Tibial artery (tissue), 4 donors: ENCODE measurements at regions not wholly inside any gene's neighbourhood (a gene's known extent, or its start where the extent isn't known, plus 50 kb on each side); places are given as distances from the start of the nearest gene placed in this dataset.

Experiments
- DNase-seq, 2 donors: peaks; one replicate each; pipeline ENCODE4 v3.0.0-alpha.2; 2019
- H3K27ac ChIP-seq, 2 donors: fragments of 200-600 bp; sonication (generic) in 1 of 2; 1 replicate in 1 of 2; 2 replicates in 1 of 2; pipeline ENCODE4 v1.5.1; 2018 to 2019; ENCODE audit warnings: mild to moderate bottlenecking in 1 of 2
- H3K27me3 ChIP-seq, 2 donors: fragments of 200-600 bp; sonication (generic) in 1 of 2; one replicate each; pipeline versions ENCODE4 v1.5.1 to v1.6.0; 2016 to 2019
- H3K36me3 ChIP-seq, 3 donors: fragments of 200-600 bp; sonication (generic) in 2 of 3; one replicate each; pipeline ENCODE4 v1.5.1; 2016 to 2019; ENCODE audit warnings: mild to moderate bottlenecking in 2 of 3
- H3K4me1 ChIP-seq, 4 donors: fragments of 200-600 bp; sonication (generic) in 2 of 4; 1 replicate in 3 of 4; 2 replicates in 1 of 4; pipeline ENCODE4 v1.5.1; 2016 to 2019
- H3K4me3 ChIP-seq, 2 donors: fragments of 200-600 bp; sonication (generic) in 1 of 2; 1 replicate in 1 of 2; 2 replicates in 1 of 2; pipeline ENCODE4 v1.5.1; 2018 to 2019; ENCODE audit warnings: mild to moderate bottlenecking in 2 of 2
- H3K9me3 ChIP-seq, 3 donors: fragments of 200-600 bp; sonication (generic) in 1 of 3; one replicate each; pipeline ENCODE4 v1.5.1; 2016 to 2019
- intact Hi-C: fragments of 100-400 bp; cut with DNase I; formaldehyde crosslinking; loops from one replicate; pipeline ENCODE4 v1.15.0; 2023; ENCODE audit warnings: low total_unique reads
- TF ChIP-seq, protein P1 (sequence below), 2 experiments: fragments of 200-600 bp in 1 of 2; fragments of 450-650 bp in 1 of 2; IDR thresholded peaks; one replicate each; pipeline ENCODE4 v1.5.1; 2017 to 2019; ENCODE audit warnings: antibody characterized with exemption in 2 of 2, mild to moderate bottlenecking in 1 of 2, moderate library complexity in 1 of 2

- intact Hi-C loops: no loop called here
- no peak overlapping the region for H3K27ac ChIP-seq
Observed at GRCh38 chr9:135224286-135224877, 136.9 kb downstream of the OLFM1 start.

DNA sequence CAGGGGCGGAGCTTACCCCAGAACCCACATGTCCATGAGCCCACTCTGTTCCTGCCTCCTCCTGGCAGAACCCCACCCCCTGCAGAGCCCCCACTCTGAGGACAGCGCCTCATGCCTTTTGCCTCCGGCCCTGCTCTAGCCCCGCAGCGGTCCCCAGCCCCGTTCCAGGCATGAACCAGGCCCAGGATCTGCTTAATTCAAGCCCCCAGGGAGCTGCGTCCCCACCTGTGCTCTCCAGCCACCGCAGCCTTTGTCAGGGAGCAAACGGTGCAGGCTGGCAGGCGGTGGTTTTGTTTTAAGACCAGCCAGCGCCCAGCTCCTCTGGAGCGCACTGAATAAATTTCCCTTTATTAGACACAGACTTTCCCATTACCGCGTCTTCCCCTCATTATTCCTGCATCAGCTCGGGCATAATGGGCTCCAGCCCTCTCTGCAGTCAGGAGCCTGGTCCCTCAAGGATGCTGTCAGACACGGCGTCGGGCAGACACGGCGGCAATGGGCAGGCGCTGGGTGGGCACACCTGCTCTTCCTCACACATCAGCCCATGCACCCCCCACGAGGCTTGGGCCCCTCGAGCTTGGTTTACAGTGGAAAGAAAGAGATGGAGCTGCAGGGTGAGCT lies 137.6 kb downstream of the OLFM1 start:
- H3K9me3 ChIP-seq: no peaks in the 10 kb centered on the region
- H3K27ac ChIP-seq: no peak overlapping the region
- H3K4me3 ChIP-seq: no peak overlapping the region
- H3K36me3 ChIP-seq: no peaks in the 10 kb centered on the region
- TF ChIP-seq, protein P1, sequence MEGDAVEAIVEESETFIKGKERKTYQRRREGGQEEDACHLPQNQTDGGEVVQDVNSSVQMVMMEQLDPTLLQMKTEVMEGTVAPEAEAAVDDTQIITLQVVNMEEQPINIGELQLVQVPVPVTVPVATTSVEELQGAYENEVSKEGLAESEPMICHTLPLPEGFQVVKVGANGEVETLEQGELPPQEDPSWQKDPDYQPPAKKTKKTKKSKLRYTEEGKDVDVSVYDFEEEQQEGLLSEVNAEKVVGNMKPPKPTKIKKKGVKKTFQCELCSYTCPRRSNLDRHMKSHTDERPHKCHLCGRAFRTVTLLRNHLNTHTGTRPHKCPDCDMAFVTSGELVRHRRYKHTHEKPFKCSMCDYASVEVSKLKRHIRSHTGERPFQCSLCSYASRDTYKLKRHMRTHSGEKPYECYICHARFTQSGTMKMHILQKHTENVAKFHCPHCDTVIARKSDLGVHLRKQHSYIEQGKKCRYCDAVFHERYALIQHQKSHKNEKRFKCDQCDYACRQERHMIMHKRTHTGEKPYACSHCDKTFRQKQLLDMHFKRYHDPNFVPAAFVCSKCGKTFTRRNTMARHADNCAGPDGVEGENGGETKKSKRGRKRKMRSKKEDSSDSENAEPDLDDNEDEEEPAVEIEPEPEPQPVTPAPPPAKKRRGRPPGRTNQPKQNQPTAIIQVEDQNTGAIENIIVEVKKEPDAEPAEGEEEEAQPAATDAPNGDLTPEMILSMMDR (IDR thresholded peaks at IDR 0.05): no peak
- H3K4me1 ChIP-seq: no peaks in the 10 kb centered on the region
- intact Hi-C loops: no loop called here
- DNase-seq: no peak
- H3K27me3 ChIP-seq: peaks cover 0 to 83% of the 10 kb centered on the region in 2 donors

More at GRCh38 chr9:135224286-135224877, 136.9 kb downstream of the OLFM1 start:
- H3K9me3 ChIP-seq: no peaks in the 10 kb centered on the region
- peaks cover 0 to 83% of the 10 kb centered on the region in 2 donors for H3K27me3 ChIP-seq
- no peaks in the 10 kb centered on the region for H3K36me3 ChIP-seq
- no peaks in the 10 kb centered on the region for H3K4me1 ChIP-seq
- TF ChIP-seq, protein P1 (IDR thresholded peaks at IDR 0.05): no peak
- no peak overlapping the region for H3K4me3 ChIP-seq
- no peak for DNase-seq

DNA sequence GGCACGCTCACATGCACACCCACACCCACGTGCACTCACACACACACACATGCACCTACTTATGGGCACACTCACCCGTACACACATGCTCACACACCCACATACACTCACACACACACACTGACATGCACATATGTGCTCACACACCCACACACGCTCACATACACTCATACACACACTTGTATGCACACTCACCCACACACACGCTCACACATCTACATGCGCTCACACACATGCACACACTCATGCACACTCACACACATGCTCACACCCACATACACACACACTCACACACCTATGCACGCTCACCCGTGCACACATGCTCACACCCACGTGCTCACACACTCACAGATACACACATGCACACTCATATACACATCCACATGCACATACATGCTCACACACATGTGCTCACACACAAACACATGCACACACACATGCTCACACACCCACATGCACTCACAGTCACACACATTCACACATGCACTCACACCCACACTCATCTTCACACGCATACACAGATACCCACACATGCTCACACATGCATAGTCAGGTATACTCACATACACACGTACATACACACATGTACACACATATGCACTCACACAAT lies 138.3 kb downstream of the OLFM1 start:
- no peak for DNase-seq
- intact Hi-C loops: no loop called here
- no peaks in the 10 kb centered on the region for H3K4me1 ChIP-seq
- no peaks in the 10 kb centered on the region for H3K36me3 ChIP-seq
- no peak overlapping the region for H3K4me3 ChIP-seq
- H3K27ac ChIP-seq: no peak overlapping the region
- no peaks in the 10 kb centered on the region for H3K9me3 ChIP-seq
- TF ChIP-seq, protein P1 (IDR thresholded peaks at IDR 0.05): no peak
- peaks cover 0 to 83% of the 10 kb centered on the region in 2 donors for H3K27me3 ChIP-seq

DNA sequence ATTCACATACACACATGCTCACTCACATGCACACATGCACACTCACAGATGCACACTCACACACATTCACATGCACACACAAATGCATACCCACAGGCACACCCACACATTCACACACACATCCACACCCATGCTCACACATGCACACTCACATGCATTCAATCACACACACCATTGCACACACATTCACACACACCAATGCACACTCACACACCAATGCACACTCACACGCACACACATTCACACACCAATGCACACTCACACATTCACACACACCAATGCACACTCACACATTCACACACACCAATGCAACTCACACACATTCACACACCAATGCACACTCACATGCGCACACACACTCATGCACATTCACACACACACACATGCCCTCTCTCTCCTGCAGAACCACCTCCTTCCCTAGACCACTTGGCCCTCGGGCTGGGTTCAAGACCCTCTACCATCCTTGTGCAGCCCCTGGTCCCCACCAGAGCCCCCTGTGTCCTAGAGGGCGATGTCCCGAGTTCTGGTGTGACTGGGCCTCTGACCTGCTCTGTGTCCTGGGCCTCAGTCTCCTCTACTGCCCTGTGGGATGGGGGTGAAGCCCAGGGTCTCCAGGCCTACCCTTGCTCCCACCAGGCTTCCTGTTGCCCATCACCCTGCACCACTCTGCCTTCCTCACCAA lies 139.0 kb downstream of the OLFM1 start:
- DNase-seq: no peak
- Histone ChIP-seq H3K27me3 (peaks cover 0 to 81% of the 10 kb centered on the region in 2 donors), H3K36me3 (no peaks in the 10 kb centered on the region), H3K27ac (no peak overlapping the region), H3K4me3 (no peak overlapping the region), H3K9me3 (no peaks in the 10 kb centered on the region), H3K4me1 (no peaks in the 10 kb centered on the region)
- intact Hi-C loops: no loop called here
- TF ChIP-seq, protein P1 (IDR thresholded peaks at IDR 0.05): no peak

DNA sequence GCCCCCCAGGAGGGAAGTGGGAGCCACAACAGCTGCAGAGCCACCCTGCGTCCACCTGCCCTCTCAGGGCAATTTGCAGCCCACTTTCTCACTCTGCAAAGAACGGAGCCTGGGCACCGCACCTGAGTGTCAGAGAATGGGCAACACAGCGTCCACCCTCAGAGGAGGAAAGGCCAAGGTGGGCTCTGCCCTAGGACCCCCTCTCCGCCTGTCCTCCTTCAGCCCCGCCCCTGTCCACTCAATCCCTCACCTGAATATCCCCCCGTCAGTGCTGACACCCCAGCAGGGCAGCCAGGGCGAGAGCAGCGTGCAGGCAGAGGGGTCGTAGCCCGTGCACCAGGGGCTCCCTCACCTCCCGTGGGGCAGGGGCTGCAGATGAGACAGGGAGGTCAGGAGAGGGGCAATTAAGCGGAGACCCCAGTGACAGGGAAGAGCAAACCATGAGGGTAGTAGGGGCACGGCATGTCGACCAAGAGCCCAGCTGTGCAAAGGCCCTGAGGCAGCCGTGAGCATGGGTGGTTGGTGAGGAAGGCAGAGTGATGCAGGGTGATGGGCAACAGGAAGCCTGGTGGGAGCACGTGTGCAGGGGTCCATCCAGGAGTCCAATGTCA lies 140.3 kb downstream of the OLFM1 start:
- H3K27ac ChIP-seq: no peak overlapping the region
- intact Hi-C loops: no loop called here
- H3K36me3 ChIP-seq: no peaks in the 10 kb centered on the region
- H3K27me3 ChIP-seq: peaks cover 0 to 69% of the 10 kb centered on the region in 2 donors
- DNase-seq: no peak
- H3K4me1 ChIP-seq: no peaks in the 10 kb centered on the region
- no peak overlapping the region for H3K4me3 ChIP-seq
- TF ChIP-seq, protein P1 (IDR thresholded peaks at IDR 0.05): no peak
- H3K9me3 ChIP-seq: no peaks in the 10 kb centered on the region
